ENCODE measurements at regions not wholly inside any gene's neighbourhood (a gene's known extent, or its start where the extent isn't known, plus 50 kb on each side); places are given as distances from the start of the nearest gene placed in this dataset.

GRCh38 chr4:37000281-37000680 is 244.3 kb upstream of the NWD2 start:
- DNase-seq: no peak

- DNase-seq: no peak
Observed at GRCh38 chr4:37001688-37002436, 242.7 kb upstream of the NWD2 start.

- DNase-seq: no peak
Observed at GRCh38 chr4:37002625-37003024, 241.9 kb upstream of the NWD2 start.

- no peak for DNase-seq
Observed at GRCh38 chr4:37008199-37008598, 236.3 kb upstream of the NWD2 start.

DNA sequence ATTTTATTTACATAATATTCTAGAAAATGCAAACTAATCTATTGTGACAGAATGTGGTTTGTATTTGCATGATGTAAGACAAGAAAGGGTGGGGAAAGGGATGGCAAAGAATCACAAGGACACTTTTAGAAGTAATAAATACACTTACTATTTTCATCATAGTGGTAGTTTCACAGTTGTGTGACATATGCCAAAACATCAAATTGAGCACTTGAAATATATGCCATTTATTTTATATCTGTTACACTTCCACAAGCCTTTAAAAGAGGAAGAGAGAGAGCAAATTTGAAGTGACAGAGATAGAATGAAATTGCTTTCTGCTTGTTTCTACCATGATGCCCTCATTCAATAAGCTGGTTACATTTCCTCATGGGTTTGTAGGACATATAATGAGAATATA is 230.0 kb upstream of the NWD2 start:
- no peak for DNase-seq

- DNase-seq: no peak
Observed at GRCh38 chr4:37015391-37015790, 229.2 kb upstream of the NWD2 start.

- no peak for DNase-seq
Observed at GRCh38 chr4:37023504-37023903, 221.0 kb upstream of the NWD2 start.

- DNase-seq: no peak
Observed at GRCh38 chr4:37023996-37024395, 220.5 kb upstream of the NWD2 start.

DNA sequence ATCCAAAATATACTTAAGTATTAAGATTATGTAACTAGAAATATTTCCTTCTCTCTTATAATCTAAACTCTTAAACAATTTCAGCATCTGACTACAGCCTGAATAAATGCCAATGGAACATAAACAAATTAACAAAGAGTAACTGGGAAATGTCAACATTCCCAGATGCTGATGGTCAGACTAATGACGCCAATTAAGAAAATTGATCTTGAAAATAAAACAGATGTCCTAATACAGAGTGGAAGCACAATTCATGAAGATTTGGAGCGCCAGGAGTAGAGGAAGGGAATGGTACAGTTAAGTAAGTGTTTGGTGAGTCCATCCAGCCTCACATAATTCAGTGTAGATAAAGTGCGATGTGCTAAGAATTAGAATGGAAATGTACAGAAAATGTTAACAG is 203.7 kb upstream of the NWD2 start:
- no peak for DNase-seq

- DNase-seq: no peak
Observed at GRCh38 chr4:37043342-37043741, 201.2 kb upstream of the NWD2 start.

- DNase-seq: no peak
Observed at GRCh38 chr4:37051111-37051510, 193.4 kb upstream of the NWD2 start.

- DNase-seq: no peak
Observed at GRCh38 chr4:37051866-37052265, 192.7 kb upstream of the NWD2 start.

- no peak for DNase-seq
Observed at GRCh38 chr4:37054531-37055077, 189.9 kb upstream of the NWD2 start.

- DNase-seq: no peak
Observed at GRCh38 chr4:37058826-37059225, 185.7 kb upstream of the NWD2 start.

- DNase-seq: no peak
Observed at GRCh38 chr4:37066159-37066558, 178.4 kb upstream of the NWD2 start.

DNA sequence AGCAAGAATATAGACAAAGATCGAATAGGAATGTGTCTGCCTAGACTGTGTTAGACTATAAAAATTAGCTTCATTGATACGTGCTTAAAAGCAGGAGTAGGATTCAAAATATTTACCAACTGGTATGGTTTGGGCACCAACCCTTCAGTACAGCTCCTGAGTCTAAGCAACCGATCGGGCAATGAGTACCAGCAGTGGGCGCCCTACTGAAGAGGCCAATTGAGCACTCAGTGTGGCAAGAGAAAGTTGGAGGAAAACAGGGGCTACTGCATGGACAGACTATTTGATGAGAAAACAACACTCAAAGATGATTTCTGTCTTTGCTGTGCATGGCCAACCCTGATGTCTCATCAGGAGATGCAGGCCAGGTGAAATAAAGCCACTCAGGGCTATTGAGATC is 176.0 kb upstream of the NWD2 start:
- no peak for DNase-seq

GRCh38 chr4:37070041-37070440 is 174.5 kb upstream of the NWD2 start:
- DNase-seq: no peak

GRCh38 chr4:37071576-37071975 is 173.0 kb upstream of the NWD2 start:
- DNase-seq: no peak

- DNase-seq: no peak
Observed at GRCh38 chr4:37073226-37073840, 171.2 kb upstream of the NWD2 start.

DNA sequence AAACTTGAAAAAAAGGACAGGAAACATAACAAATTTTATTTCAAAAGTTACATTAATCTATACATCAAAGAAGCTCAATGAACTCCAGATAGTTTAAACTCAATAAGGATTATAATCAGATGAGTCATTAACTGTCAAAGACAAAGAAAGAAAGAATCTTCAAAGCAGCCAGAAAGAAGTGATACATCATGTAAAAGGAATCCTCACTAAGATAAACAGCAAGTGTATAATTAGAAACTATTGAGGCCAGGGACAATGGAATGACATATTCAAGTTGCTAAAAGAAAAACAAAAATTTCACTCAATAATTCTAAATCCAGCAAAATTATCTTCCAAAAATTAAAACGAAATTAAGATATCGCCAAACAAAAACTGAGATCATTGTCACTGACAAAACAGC is 161.6 kb upstream of the NWD2 start:
- no peak for DNase-seq

GRCh38 chr4:37095925-37096324 is 148.6 kb upstream of the NWD2 start:
- no peak for DNase-seq

DNA sequence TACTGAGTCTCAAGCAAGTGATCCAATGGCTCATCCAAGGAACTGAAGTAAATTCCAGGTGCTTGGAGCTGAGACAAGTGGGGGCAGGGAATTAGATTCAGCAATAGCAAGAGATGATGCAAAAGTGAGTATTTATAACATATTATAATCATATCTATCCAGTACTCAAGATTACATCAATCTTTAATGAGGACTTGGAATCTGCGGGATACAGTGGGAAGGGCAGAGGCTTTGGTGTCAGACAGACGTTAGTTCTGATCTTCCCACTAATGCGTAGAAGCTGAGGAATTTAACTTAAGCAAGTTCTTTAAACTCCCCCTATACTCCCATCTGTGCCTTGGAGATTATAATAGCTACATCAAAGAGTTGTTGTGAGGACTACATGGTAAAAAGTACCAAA is 143.4 kb upstream of the NWD2 start:
- no peak for DNase-seq

- no peak for DNase-seq
Observed at GRCh38 chr4:37101686-37102085, 142.9 kb upstream of the NWD2 start.

DNA sequence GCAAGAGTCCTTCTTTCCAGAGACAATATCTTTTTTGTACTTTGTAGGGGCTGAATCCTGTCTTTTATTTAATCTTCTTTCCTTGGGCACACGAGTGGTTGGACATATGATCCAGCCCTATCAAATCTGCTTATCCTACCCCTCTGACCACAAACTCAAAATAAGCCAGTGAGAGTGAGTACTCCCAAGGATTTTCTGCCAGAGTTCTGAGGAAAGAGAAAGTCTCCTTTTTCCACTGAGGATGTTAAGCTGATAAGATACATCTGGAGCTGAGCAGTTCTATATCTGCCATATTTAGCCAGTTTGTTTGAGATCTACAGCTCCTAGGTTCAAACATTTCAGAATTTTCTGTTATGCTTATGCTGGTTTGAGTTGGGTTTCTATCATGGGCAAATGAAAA is 134.8 kb upstream of the NWD2 start:
- no peak for DNase-seq

DNA sequence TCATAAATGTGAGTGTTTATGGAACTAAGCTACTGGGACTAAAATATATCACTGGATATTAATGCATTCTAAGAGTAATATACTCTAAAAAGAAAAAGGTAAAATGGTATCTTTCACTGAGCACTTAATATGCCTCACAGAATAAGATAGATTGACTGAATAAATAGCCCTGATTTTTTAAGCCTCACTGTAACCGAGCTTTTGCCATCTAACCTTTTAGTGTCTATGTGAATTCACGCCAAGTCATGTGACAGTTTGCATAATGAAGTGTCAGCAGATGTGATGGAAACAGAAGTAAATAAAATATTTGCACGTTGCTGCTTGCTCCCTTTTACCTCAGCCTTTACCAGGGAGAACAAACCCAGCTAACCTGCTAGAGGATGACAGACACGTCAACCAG is 119.7 kb upstream of the NWD2 start:
- DNase-seq: no peak

Data from stimulated activated CD4-positive, alpha-beta T cell treated with anti-CD3 and anti-CD28 coated beads, Interleukin-1b, Interleukin-23, amount 100 ng/mL, for 48 hours (primary cell).